Esophagus muscularis mucosa (tissue), 4 donors: ENCODE measurements at regions not wholly inside any gene's neighbourhood (a gene's known extent, or its start where the extent isn't known, plus 50 kb on each side); places are given as distances from the start of the nearest gene placed in this dataset.

Source experiments
- CTCF ChIP-seq, 3 experiments: fragments of 200-600 bp in 2 of 3; fragments of 450-650 bp in 1 of 3; sonication (generic) in 2 of 3; IDR thresholded peaks; one replicate each; pipeline ENCODE4 v1.5.1; 2017 to 2019; ENCODE audit warnings: antibody characterized with exemption in 3 of 3, mild to moderate bottlenecking in 2 of 3, moderate library complexity in 1 of 3
- EP300 ChIP-seq: sonication (generic); formaldehyde crosslinking; IDR thresholded peaks from one replicate; pipeline ENCODE4 v1.6.1; 2017; ENCODE audit warnings: antibody characterized with exemption
- POLR2A ChIP-seq: fragments of 450-650 bp; IDR thresholded peaks from one replicate; pipeline ENCODE4 v1.6.1; 2017; ENCODE audit warnings: antibody characterized with exemption, moderate library complexity, mild to moderate bottlenecking, low read depth
- POLR2AphosphoS5 ChIP-seq, 2 donors: sonication (generic); formaldehyde crosslinking; IDR thresholded peaks; one replicate each; pipeline ENCODE4 v1.6.1; 2017; ENCODE audit warnings: antibody characterized with exemption in 2 of 2

DNA sequence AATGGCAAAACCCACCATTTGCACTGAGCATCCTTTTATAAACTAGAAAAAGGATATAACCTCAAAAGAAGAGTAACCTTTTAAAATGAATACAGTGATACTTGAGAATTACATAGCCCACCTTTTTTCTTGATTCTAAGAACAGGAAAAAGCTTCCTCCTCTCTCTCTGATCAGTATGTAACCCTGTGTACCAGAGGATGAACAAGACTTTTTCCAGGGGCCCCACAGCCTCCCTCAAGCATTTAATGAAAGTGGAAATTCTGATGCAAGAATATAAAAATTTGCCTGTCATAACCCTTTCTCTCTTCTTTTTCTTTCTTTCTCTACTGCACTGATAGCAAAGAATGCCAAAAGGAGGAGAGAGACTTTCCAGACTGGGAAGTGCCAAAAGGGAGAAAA, 64.2 kb upstream of the BTN3A2 start:
- TF ChIP-seq CTCF (IDR thresholded peaks at IDR 0.05), result no peak
- no peak for TF ChIP-seq POLR2A
- TF ChIP-seq POLR2AphosphoS5 (IDR thresholded peaks at IDR 0.05), result no peak
- no peak for TF ChIP-seq EP300
